22Rv1 (cell line): ENCODE measurements at regions not wholly inside any gene's neighbourhood (a gene's known extent, or its start where the extent isn't known, plus 50 kb on each side); places are given as distances from the start of the nearest gene placed in this dataset.

Experiments used
- CTCF ChIP-seq: fragments of 450-650 bp; IDR thresholded peaks from 2 replicates; pipeline ENCODE4 v1.5.1; 2017; ENCODE audit warnings: mild to moderate bottlenecking
- ZFX ChIP-seq: fragments of 450-650 bp; IDR thresholded peaks from 2 replicates; pipeline ENCODE4 v1.6.1; 2017; ENCODE audit warnings: antibody characterized with exemption, borderline replicate concordance

GRCh38 chr7:153657182-153657800, 394.9 kb upstream of the DPP6 start:
- TF ChIP-seq CTCF (no peak), ZFX (no peak)
